GM18508 (cell line): ENCODE measurements at regions not wholly inside any gene's neighbourhood (a gene's known extent, or its start where the extent isn't known, plus 50 kb on each side); places are given as distances from the start of the nearest gene placed in this dataset.
A peak's percentile ranks its signal among the peaks of the same experiment; 100 is the strongest.

Experiments used
- ATAC-seq: cut with Tn5 transposase; IDR thresholded peaks from one replicate; pipeline ENCODE4 v1.9.1; 2021; ENCODE audit warnings: moderate number of reproducible peaks; ENCODE audit not compliant: insufficient read depth, unreplicated experiment

- no peak for ATAC-seq
Observed at GRCh38 chr1:58991305-58991704, 207.5 kb upstream of the JUN start.

- no peak for ATAC-seq
Observed at GRCh38 chr1:58992643-58993042, 208.8 kb upstream of the JUN start.

- ATAC-seq, result no peak
Observed at GRCh38 chr1:58993403-58993802, 209.6 kb upstream of the JUN start.

GRCh38 chr1:58994664-58995063 is 210.8 kb upstream of the JUN start:
- ATAC-seq, result no peak

- ATAC-seq, result peak; percentile 57
Observed at GRCh38 chr1:58996341-58997059, 212.7 kb upstream of the JUN start.

- ATAC-seq, result peak; percentile 25
Observed at GRCh38 chr1:58997060-58997411, 213.2 kb upstream of the JUN start.

GRCh38 chr1:58997637-58998036 is 213.8 kb upstream of the JUN start:
- ATAC-seq, result no peak

- no peak for ATAC-seq
Observed at GRCh38 chr1:58999676-59000075, 215.8 kb upstream of the JUN start.

- ATAC-seq, result no peak
Observed at GRCh38 chr1:59004755-59005154, 220.9 kb upstream of the JUN start.

- no peak for ATAC-seq
Observed at GRCh38 chr1:59005491-59006288, 221.8 kb upstream of the JUN start.

GRCh38 chr1:59006289-59006658 is 222.4 kb upstream of the JUN start:
- ATAC-seq, result no peak

GRCh38 chr1:59006932-59007331 is 223.1 kb upstream of the JUN start:
- no peak for ATAC-seq

- no peak for ATAC-seq
Observed at GRCh38 chr1:59007429-59007819, 223.6 kb upstream of the JUN start.

GRCh38 chr1:59007820-59008598 is 224.2 kb upstream of the JUN start:
- ATAC-seq, result no peak

- ATAC-seq, result no peak
Observed at GRCh38 chr1:59008599-59009347, 224.9 kb upstream of the JUN start.

- ATAC-seq, result no peak
Observed at GRCh38 chr1:59011663-59012062, 227.8 kb upstream of the JUN start.

- no peak for ATAC-seq
Observed at GRCh38 chr1:59012378-59012777, 228.5 kb upstream of the JUN start.

GRCh38 chr1:59013276-59013927 is 229.6 kb upstream of the JUN start:
- ATAC-seq, result no peak

GRCh38 chr1:59013928-59014279 is 230.1 kb upstream of the JUN start:
- ATAC-seq, result no peak

- ATAC-seq, result no peak
Observed at GRCh38 chr1:59014827-59015226, 231.0 kb upstream of the JUN start.
